ENCODE measurements at regions not wholly inside any gene's neighbourhood (a gene's known extent, or its start where the extent isn't known, plus 50 kb on each side); places are given as distances from the start of the nearest gene placed in this dataset.

DNA sequence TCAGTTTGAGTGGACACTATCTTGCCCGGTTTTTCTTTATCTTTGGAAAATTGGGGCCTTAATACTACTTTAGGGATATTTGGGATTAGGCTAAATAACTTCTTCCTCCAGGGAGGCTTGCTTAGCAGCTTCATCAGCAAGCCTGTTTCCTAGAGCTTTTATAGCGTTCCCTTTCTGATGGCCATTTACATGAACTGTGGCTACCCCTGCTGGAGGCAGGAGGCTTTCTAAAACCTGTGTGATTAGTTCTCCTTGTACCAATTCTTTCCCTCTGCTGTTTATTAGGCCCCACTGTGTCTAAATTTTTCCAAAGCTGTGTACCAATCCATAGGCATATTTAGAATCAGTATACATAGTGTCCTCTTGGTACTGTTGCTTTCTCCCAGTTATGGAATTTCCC lies 61.7 kb upstream of the CNTNAP2 start:
- no peak for TF ChIP-seq ARNT (IDR thresholded peaks at IDR 0.05)
- TF ChIP-seq BHLHE40 (IDR thresholded peaks at IDR 0.05; ENCODE audit: borderline replicate concordance) = no peak
- no peak for TF ChIP-seq NFRKB (IDR thresholded peaks at IDR 0.05)
- TF ChIP-seq LEF1 (IDR thresholded peaks at IDR 0.05; ENCODE audit: borderline replicate concordance) = no peak
- no peak for TF ChIP-seq HDGF (IDR thresholded peaks at IDR 0.05; ENCODE audit: borderline replicate concordance)
- no peak for TF ChIP-seq FOXA1 (IDR thresholded peaks at IDR 0.05)
- no peak for TF ChIP-seq TARDBP (IDR thresholded peaks at IDR 0.05)
- TF ChIP-seq ZNF384 (IDR thresholded peaks at IDR 0.05) = no peak
- TF ChIP-seq FOXK2 (IDR thresholded peaks at IDR 0.05) = no peak
- TF ChIP-seq SP1 (IDR thresholded peaks at IDR 0.05) = no peak
- TF ChIP-seq SUZ12 (IDR thresholded peaks at IDR 0.05) = no peak
- no peak for TF ChIP-seq ELF4 (IDR thresholded peaks at IDR 0.05)
